GM19468 (cell line): ENCODE measurements at regions not wholly inside any gene's neighbourhood (a gene's known extent, or its start where the extent isn't known, plus 50 kb on each side); places are given as distances from the start of the nearest gene placed in this dataset.

Source experiments
- ATAC-seq: cut with Tn5 transposase; IDR thresholded peaks from one replicate; pipeline ENCODE4 v1.9.1; 2021; ENCODE audit warnings: mild to moderate bottlenecking, moderate library complexity, moderate number of reproducible peaks; ENCODE audit not compliant: unreplicated experiment; ENCODE audit errors: extremely low read depth

- no peak for ATAC-seq
These were observed 448.1 kb downstream of the KIF16B start for GRCh38 chr20:16124911-16125776.

GRCh38 chr20:16124491-16124890 lies 448.8 kb downstream of the KIF16B start:
- no peak for ATAC-seq

- no peak for ATAC-seq
These were observed 449.6 kb downstream of the KIF16B start for GRCh38 chr20:16123623-16124022.

- no peak for ATAC-seq
These were observed 453.3 kb downstream of the KIF16B start for GRCh38 chr20:16119909-16120308.

GRCh38 chr20:16115911-16116552 lies 457.2 kb downstream of the KIF16B start:
- no peak for ATAC-seq

GRCh38 chr20:16113736-16114135 lies 459.5 kb downstream of the KIF16B start:
- no peak for ATAC-seq

GRCh38 chr20:16111852-16112412 lies 461.3 kb downstream of the KIF16B start:
- ATAC-seq, result no peak

- no peak for ATAC-seq
These were observed 461.9 kb downstream of the KIF16B start for GRCh38 chr20:16111172-16111832.

- ATAC-seq, result no peak
These were observed 465.9 kb downstream of the KIF16B start for GRCh38 chr20:16107172-16107870.

GRCh38 chr20:16106191-16106849 lies 466.9 kb downstream of the KIF16B start:
- ATAC-seq, result no peak

GRCh38 chr20:16104783-16105182 lies 468.5 kb downstream of the KIF16B start:
- no peak for ATAC-seq
